MM.1S (cell line): ENCODE measurements at regions not wholly inside any gene's neighbourhood (a gene's known extent, or its start where the extent isn't known, plus 50 kb on each side); places are given as distances from the start of the nearest gene placed in this dataset.

Source experiments
- CTCF ChIP-seq: fragments of 300-600 bp; sonication (generic); IDR thresholded peaks from 2 replicates; pipeline ENCODE4 v1.5.1; 2016; ENCODE audit warnings: antibody characterized with exemption, low read length, mixed read lengths
- EZH2 ChIP-seq: fragments of 300-600 bp; sonication (generic); optimal IDR thresholded peaks from 2 replicates; pipeline ENCODE3; 2017; ENCODE audit warnings: low read depth, mild to moderate bottlenecking, antibody characterized with exemption, low read length, mixed read lengths
- EZH2phosphoT487 ChIP-seq: fragments of 300-600 bp; sonication (generic); IDR thresholded peaks from 2 replicates; pipeline ENCODE4 v1.6.1; 2018; ENCODE audit warnings: antibody characterized with exemption, low read length

GRCh38 chr14:22039938-22040780 lies 366.5 kb upstream of the OR4E1 start:
- TF ChIP-seq CTCF, result peak; percentile 60
- TF ChIP-seq EZH2phosphoT487, result no peak
- no peak for TF ChIP-seq EZH2
